ENCODE measurements at regions not wholly inside any gene's neighbourhood (a gene's known extent, or its start where the extent isn't known, plus 50 kb on each side); places are given as distances from the start of the nearest gene placed in this dataset.

DNA sequence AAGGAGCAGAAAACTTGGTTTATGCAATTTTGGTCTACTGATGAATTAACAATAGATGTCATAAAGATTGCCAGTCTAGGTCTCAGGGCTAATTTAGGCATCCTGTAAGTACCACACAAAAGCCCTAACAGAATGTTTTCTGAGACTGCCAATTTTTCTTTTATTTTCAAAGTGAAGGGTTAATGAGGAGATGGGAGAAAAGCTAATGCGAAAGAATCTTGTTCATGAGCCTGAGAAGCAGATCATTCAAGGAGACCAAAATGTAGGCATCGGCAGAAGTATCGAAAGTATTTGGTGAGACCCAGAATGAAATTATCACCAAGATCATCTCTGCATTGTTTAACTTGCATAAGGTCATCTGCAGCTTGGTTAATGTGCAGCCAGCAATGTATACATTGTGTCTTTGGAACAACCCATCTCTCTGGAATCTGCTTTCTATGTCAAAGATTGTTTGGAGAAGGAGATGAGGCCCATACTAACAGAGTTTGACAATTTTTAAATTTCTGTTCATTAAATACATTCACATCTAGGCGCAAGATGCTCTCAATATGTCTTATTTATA lies 163.3 kb upstream of the GLI3 start:
- TF ChIP-seq, protein P1, sequence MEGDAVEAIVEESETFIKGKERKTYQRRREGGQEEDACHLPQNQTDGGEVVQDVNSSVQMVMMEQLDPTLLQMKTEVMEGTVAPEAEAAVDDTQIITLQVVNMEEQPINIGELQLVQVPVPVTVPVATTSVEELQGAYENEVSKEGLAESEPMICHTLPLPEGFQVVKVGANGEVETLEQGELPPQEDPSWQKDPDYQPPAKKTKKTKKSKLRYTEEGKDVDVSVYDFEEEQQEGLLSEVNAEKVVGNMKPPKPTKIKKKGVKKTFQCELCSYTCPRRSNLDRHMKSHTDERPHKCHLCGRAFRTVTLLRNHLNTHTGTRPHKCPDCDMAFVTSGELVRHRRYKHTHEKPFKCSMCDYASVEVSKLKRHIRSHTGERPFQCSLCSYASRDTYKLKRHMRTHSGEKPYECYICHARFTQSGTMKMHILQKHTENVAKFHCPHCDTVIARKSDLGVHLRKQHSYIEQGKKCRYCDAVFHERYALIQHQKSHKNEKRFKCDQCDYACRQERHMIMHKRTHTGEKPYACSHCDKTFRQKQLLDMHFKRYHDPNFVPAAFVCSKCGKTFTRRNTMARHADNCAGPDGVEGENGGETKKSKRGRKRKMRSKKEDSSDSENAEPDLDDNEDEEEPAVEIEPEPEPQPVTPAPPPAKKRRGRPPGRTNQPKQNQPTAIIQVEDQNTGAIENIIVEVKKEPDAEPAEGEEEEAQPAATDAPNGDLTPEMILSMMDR (IDR thresholded peaks at IDR 0.05; ENCODE audit: low read length, missing control alignments) = no peak
- no peak overlapping the region for H3K4me3 ChIP-seq (replicated peaks; ENCODE audit: low read depth, low read length)

DNA sequence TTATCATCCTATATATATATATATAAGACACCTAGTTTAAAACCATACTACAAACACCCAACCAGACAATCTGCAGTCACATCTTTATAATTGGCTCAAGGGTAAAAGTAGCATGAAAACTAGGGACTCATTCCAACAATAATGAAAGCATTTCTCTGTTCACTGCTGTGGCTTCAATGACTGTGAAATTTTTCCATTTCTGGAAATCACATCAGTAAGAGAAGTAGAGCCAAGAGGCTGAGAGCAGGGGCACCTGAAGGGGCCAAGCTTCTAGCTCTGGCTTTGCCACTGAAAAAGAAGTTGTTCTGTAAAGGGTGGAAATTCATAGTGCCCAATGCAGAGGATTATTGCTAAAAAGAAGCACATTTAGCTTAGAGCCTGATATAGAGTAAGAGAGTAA lies 158.6 kb upstream of the GLI3 start:
- TF ChIP-seq, protein P1 (IDR thresholded peaks at IDR 0.05; ENCODE audit: low read length, missing control alignments) = no peak
- no peak for DNase-seq (ENCODE audit: low read depth)
- H3K4me3 ChIP-seq (replicated peaks; ENCODE audit: low read depth, low read length) = no peak overlapping the region

More for the DNA sequence above, 163.3 kb upstream of the GLI3 start:
- DNase-seq (ENCODE audit: low read depth) = no peak

DNA sequence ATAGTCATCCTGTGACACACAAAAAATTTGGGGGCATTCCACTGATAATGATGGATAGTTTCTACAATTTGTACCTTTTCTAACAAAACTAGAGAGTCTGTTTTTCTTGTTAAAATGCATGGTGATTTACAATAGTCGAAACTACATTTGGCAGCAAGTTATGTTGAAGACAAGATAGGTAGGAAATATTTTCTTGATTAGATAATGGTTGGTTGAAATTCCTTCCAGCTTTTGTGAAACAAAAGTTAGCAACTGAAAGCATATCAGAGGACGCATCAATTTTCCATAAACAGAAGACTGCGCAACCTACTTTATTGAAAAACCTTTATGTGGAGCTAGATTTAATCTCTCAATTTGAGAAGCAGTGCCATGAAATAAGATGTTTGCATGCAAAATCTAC lies 155.8 kb upstream of the GLI3 start:
- DNase-seq (ENCODE audit: low read depth) = no peak
- no peak overlapping the region for H3K4me3 ChIP-seq (replicated peaks; ENCODE audit: low read depth, low read length)
- TF ChIP-seq, protein P1 (IDR thresholded peaks at IDR 0.05; ENCODE audit: low read length, missing control alignments) = no peak

DNA sequence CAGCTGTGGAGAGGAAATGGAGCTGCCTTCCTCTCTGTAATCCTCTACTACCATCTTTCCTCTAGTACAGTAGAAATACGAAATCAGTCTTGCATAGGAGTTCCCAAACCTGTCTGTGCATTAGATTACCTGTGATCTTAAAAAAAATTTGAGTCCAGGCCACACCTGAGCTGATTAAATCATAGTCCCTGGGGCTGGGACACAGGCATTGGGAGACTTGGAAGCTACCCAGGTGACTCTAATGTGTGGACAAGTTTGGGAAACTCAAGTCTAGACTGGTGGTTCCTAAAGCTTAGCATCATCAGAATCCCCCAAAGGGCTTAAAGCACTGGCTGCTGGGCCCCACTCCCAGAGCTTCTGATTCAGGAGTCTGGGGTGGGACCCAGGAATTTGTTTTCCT lies 152.7 kb upstream of the GLI3 start:
- TF ChIP-seq, protein P1 (IDR thresholded peaks at IDR 0.05; ENCODE audit: low read length, missing control alignments) = no peak
- no peak for DNase-seq (ENCODE audit: low read depth)
- H3K4me3 ChIP-seq (replicated peaks; ENCODE audit: low read depth, low read length) = no peak overlapping the region

DNA sequence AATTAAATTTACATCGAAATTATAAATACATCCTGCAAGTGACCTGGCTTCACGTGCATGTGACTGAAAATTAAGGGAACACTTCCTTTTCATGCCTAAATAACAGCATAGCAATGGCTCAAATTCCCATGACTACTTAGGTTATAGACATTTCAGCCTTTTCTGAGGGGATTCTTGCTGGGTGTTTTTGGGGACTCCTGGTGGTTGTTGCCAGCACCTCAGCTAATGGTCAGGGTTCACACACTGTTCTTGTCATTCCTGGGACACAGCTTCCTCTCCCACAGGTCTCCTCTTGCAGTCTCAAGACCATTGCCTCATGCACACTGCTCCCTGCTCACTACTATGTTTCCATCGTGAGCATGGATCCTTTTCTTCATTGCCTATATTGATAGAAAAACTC lies 148.9 kb upstream of the GLI3 start:
- H3K4me3 ChIP-seq (replicated peaks; ENCODE audit: low read depth, low read length) = no peak overlapping the region
- TF ChIP-seq, protein P1 (IDR thresholded peaks at IDR 0.05; ENCODE audit: low read length, missing control alignments) = no peak
- DNase-seq (ENCODE audit: low read depth) = peak; percentile 3

DNA sequence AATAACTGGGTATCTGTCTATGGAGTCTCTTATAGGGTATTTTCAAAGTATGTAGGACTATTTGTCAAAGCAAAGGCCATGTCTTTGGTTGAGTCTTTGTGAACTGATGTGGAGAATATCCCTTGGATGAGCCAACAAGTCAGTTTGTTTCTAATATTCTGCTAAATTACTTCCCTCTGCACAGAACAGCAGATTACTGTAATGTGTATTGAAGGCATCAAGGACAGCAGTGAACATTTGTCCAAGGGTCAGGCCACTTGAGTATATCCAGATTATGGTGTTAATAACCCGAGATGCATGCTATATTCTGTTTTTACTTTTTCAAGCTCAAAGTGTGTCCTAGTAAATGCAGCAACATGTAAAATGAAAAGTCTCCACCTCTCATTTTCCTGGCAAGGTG lies 144.2 kb upstream of the GLI3 start:
- TF ChIP-seq, protein P1 (IDR thresholded peaks at IDR 0.05; ENCODE audit: low read length, missing control alignments) = no peak
- H3K4me3 ChIP-seq (replicated peaks; ENCODE audit: low read depth, low read length) = no peak overlapping the region
- no peak for DNase-seq (ENCODE audit: low read depth)

DNA sequence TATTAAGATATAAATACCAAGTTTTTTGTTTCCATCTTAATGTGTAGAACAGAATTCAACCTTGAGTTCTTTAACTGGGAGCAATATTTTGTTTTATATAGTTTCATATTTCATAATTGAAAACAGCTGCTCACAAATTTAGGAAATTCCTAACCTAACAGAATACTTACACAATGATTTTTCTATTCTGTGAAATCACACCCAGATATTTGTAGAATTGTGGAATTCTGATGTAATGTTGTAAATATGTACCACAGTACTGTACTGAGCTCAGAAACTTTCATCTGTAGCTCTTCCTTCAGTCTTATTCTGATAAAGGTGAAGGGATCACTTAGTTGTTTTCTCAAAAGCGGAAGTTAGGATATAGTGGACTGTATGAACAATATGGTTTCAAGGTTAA lies 143.4 kb upstream of the GLI3 start:
- no peak overlapping the region for H3K4me3 ChIP-seq (replicated peaks; ENCODE audit: low read depth, low read length)
- TF ChIP-seq, protein P1 (IDR thresholded peaks at IDR 0.05; ENCODE audit: low read length, missing control alignments) = no peak
- peak; percentile 38 for DNase-seq (ENCODE audit: low read depth)

All from fibroblast of pulmonary artery (primary cell).